ENCODE measurements at regions not wholly inside any gene's neighbourhood (a gene's known extent, or its start where the extent isn't known, plus 50 kb on each side); places are given as distances from the start of the nearest gene placed in this dataset.

DNA sequence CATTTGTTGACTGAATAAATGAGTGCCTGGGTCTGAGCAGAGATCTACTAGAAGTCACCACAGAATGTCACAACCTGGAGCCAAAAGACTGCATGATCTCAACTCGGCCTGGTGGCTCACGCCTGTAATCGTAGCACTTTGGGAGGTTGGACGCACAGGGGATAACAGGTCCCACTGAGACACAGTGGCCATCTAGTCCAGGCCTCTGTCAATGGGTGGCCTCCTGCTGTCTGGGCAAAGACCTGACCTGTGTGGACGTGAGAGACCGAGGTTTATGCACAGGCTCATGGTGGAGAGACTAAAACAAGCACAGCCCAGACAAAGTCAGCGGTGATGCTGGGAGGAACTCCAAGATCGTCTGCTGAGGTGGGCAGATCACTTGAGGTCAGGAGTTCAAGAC is 103.0 kb upstream of the BACE2 start:
- Histone ChIP-seq H3K36me3 (ENCODE audit: control insufficient read depth in 4 of 4, insufficient read depth in 4 of 4, low read length in 4 of 4) (no peaks in the 10 kb centered on the region), H3K27ac (ENCODE audit: low read depth in 1 of 2, low read length in 1 of 2) (no peak overlapping the region), H3K4me1 (ENCODE audit: control insufficient read depth in 5 of 5, insufficient read depth in 5 of 5, low read length in 5 of 5) (peaks cover 0 to 18% (median 0%) of the 10 kb centered on the region in 5 donors), H3K4me3 (no peak overlapping the region), H3K9ac (ENCODE audit: insufficient read depth in 1 of 2, low read length in 2 of 2) (no peak overlapping the region), H3K9me3 (ENCODE audit: control insufficient read depth in 4 of 4, insufficient read depth in 3 of 4, low read length in 3 of 4) (peaks cover 0 to 2% (median 0%) of the 10 kb centered on the region in 4 donors), H3K27me3 (ENCODE audit: control insufficient read depth in 3 of 3, insufficient read depth in 3 of 3, low read length in 2 of 3) (peaks cover 0 to 12% (median 7%) of the 10 kb centered on the region in 3 donors)
- DNase-seq = no peak
- no peak for ATAC-seq (ENCODE audit: insufficient read depth, low FRiP score)
- WGBS, 2 donors = 93 to 96% methylated on average over 8 of the region's 8 CpGs
- TF ChIP-seq CTCF (IDR thresholded peaks at IDR 0.05; ENCODE audit: control extremely low read depth, extremely low read depth) = no peak

- H3K27ac ChIP-seq (ENCODE audit: low read depth in 1 of 2, low read length in 1 of 2) = no peak overlapping the region
- peaks cover 0 to 2% (median 0%) of the 10 kb centered on the region in 4 donors for H3K9me3 ChIP-seq (ENCODE audit: control insufficient read depth in 4 of 4, insufficient read depth in 3 of 4, low read length in 3 of 4)
- H3K9ac ChIP-seq (ENCODE audit: insufficient read depth in 1 of 2, low read length in 2 of 2) = no peak overlapping the region
- H3K36me3 ChIP-seq (ENCODE audit: control insufficient read depth in 4 of 4, insufficient read depth in 4 of 4, low read length in 4 of 4) = no peaks in the 10 kb centered on the region
- ATAC-seq (ENCODE audit: insufficient read depth, low FRiP score) (no peak), DNase-seq (peak in 2 of 3 donors; percentile 34 to 41)
- H3K27me3 ChIP-seq (ENCODE audit: control insufficient read depth in 3 of 3, insufficient read depth in 3 of 3, low read length in 2 of 3) = peaks cover 0 to 12% (median 7%) of the 10 kb centered on the region in 3 donors
- TF ChIP-seq CTCF (IDR thresholded peaks at IDR 0.05; ENCODE audit: control extremely low read depth, extremely low read depth) = no peak
- no peak overlapping the region for H3K4me3 ChIP-seq
- 57 to 63% methylated on average over 4 of the region's 4 CpGs for WGBS, 2 donors
- peaks cover 0 to 18% (median 0%) of the 10 kb centered on the region in 5 donors for H3K4me1 ChIP-seq (ENCODE audit: control insufficient read depth in 5 of 5, insufficient read depth in 5 of 5, low read length in 5 of 5)
Measured at GRCh38 chr21:41065539-41065938, 102.4 kb upstream of the BACE2 start.

GRCh38 chr21:41066086-41066938 is 101.6 kb upstream of the BACE2 start:
- 84 to 85% methylated on average over 16 of the region's 16 CpGs for WGBS, 2 donors

More at GRCh38 chr21:41066086-41066938, 101.6 kb upstream of the BACE2 start:
- Histone ChIP-seq H3K9me3 (ENCODE audit: control insufficient read depth in 4 of 4, insufficient read depth in 3 of 4, low read length in 3 of 4) (peaks cover 0 to 2% (median 0%) of the 10 kb centered on the region in 4 donors), H3K4me3 (no peak overlapping the region), H3K36me3 (ENCODE audit: control insufficient read depth in 4 of 4, insufficient read depth in 4 of 4, low read length in 4 of 4) (no peaks in the 10 kb centered on the region), H3K9ac (ENCODE audit: insufficient read depth in 1 of 2, low read length in 2 of 2) (no peak overlapping the region), H3K4me1 (ENCODE audit: control insufficient read depth in 5 of 5, insufficient read depth in 5 of 5, low read length in 5 of 5) (peaks cover 0 to 24% (median 0%) of the 10 kb centered on the region in 5 donors), H3K27ac (ENCODE audit: low read depth in 1 of 2, low read length in 1 of 2) (no peak overlapping the region), H3K27me3 (ENCODE audit: control insufficient read depth in 3 of 3, insufficient read depth in 3 of 3, low read length in 2 of 3) (peaks cover 0 to 12% (median 7%) of the 10 kb centered on the region in 3 donors)
- no peak for ATAC-seq (ENCODE audit: insufficient read depth, low FRiP score)
- DNase-seq = no peak
- no peak for TF ChIP-seq CTCF (IDR thresholded peaks at IDR 0.05; ENCODE audit: control extremely low read depth, extremely low read depth)
